Left lung (tissue), 4 donors: ENCODE measurements at regions not wholly inside any gene's neighbourhood (a gene's known extent, or its start where the extent isn't known, plus 50 kb on each side); places are given as distances from the start of the nearest gene placed in this dataset.

Experiments used
- ATAC-seq: fragments of 200-7000 bp; cut with Tn5 transposase; one replicate; pipeline ENCODE4 v1.9.1; 2020; ENCODE audit warnings: moderate library complexity
- DNase-seq, 4 donors: peaks; one replicate each; pipeline ENCODE4 v3.0.0-alpha.2; 2013 to 2020
- H3K27ac ChIP-seq, 2 donors: fragments of 200-600 bp; sonication (generic) in 1 of 2; one replicate each; pipeline versions ENCODE4 v1.5.0 to v1.8.0; 2020 to 2021
- H3K27me3 ChIP-seq, 2 donors: fragments of 200-600 bp; sonication (generic) in 1 of 2; one replicate each; pipeline versions ENCODE4 v1.5.0 to v1.8.0; 2020 to 2021
- H3K36me3 ChIP-seq, 2 donors: fragments of 200-600 bp; sonication (generic) in 1 of 2; one replicate each; pipeline versions ENCODE4 v1.5.0 to v1.8.0; 2020 to 2021
- H3K4me1 ChIP-seq, 2 donors: fragments of 200-600 bp; one replicate each; pipeline ENCODE4 v1.8.0; 2021
- H3K4me3 ChIP-seq, 2 donors: fragments of 200-600 bp; sonication (generic) in 1 of 2; one replicate each; pipeline versions ENCODE4 v1.5.0 to v1.8.0; 2020 to 2021; ENCODE audit warnings: mild to moderate bottlenecking in 1 of 2
- H3K9me3 ChIP-seq, 2 donors: fragments of 200-600 bp; sonication (generic) in 1 of 2; one replicate each; pipeline versions ENCODE4 v1.5.0 to v1.8.0; 2020 to 2021
- CTCF ChIP-seq, 2 donors: fragments of 200-600 bp; sonication (generic) in 1 of 2; IDR thresholded peaks; one replicate each; pipeline versions ENCODE4 v1.5.0 to v1.8.0; 2021; ENCODE audit warnings: antibody characterized with exemption in 2 of 2
- intact Hi-C, 2 donors: fragments of 100-400 bp; cut with DNase I; formaldehyde crosslinking; loops; one replicate each; pipeline versions ENCODE4 v1.11.2 to v1.14.2; 2022
- donor health status: DM: no; HTN: yes; CAD: no.
- donor health status: DM: no; HTN: no; CAD: no.

DNA sequence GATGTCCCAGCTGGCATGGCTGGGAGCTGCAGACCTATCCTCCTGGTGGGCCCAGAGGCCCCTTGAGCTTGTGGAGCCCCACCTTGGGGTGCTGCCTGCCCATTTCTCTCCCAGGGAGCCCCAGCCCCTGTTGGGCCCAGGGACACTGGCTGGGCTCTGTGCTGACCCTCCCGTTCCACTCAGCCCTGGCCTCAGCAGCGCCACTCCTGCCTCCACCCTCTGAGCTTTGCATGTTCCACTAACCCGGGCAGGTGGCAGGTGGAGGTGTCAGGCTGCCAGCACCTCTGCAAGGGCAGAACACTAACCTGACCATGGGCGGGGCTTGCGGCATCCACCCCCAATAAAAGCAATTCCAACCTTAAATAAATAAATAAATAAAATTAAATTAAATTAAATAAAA lies 299.2 kb downstream of the LRIG3 start:
- H3K27ac ChIP-seq: no peak overlapping the region
- H3K9me3 ChIP-seq: peaks cover 0 to 5% of the 10 kb centered on the region in 2 donors
- intact Hi-C loops: no loop called here
- TF ChIP-seq CTCF (IDR thresholded peaks at IDR 0.05): no peak
- no peaks in the 10 kb centered on the region for H3K36me3 ChIP-seq
- no peaks in the 10 kb centered on the region for H3K4me1 ChIP-seq
- H3K4me3 ChIP-seq: no peak overlapping the region
- H3K27me3 ChIP-seq: no peaks in the 10 kb centered on the region
- peak in 1 of 4 donors; percentile 34 for DNase-seq
- no peak for ATAC-seq

DNA sequence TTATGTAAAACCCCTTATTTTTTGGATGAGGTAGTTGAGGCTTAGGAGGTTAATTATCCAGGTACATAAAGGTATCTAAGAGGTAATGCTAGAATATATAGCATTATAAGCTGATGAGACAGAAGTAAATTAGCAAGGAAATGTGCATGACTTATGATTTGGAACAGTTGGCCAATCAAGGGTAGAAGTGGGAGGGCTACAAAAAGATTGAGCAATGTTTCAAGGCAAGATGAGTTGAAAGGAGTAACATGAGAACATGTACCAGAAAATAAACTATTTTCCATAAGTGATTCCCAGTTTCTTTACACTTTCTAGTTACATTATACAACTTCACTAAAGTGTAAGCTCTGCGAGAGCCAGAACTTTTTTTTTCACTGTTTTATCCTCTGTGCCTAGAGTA lies 290.9 kb downstream of the LRIG3 start:
- intact Hi-C loops: no loop called here

DNA sequence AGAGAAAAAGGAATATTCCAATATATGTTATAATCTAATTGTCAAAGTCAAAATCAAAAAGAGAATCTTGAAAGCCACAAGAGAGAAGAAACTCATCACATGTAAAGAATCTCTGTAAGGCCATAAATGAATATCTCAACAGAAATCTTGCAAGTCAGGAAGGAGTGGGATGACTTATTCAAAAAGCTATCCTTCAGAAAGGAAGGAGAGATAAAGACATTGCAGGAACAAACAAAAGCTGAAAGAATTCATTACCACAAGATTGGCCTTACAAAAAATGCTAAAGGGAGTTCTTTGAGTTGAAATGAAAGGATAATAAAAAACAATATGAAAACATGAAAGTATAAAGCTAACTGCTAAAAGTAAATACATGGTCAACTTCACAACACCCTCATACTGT lies 286.8 kb downstream of the LRIG3 start:
- no peak for TF ChIP-seq CTCF (IDR thresholded peaks at IDR 0.05)
- Histone ChIP-seq H3K9me3 (peaks cover 0 to 15% of the 10 kb centered on the region in 2 donors), H3K4me1 (no peaks in the 10 kb centered on the region), H3K36me3 (no peaks in the 10 kb centered on the region), H3K27me3 (no peaks in the 10 kb centered on the region), H3K4me3 (no peak overlapping the region), H3K27ac (no peak overlapping the region)
- ATAC-seq (no peak), DNase-seq (no peak)
- intact Hi-C loops: no loop called here

More for the DNA sequence above, 290.9 kb downstream of the LRIG3 start:
- Histone ChIP-seq H3K4me3 (no peak overlapping the region), H3K4me1 (no peaks in the 10 kb centered on the region), H3K27ac (no peak overlapping the region), H3K27me3 (no peaks in the 10 kb centered on the region), H3K36me3 (no peaks in the 10 kb centered on the region), H3K9me3 (peaks cover 0 to 9% of the 10 kb centered on the region in 2 donors)
- TF ChIP-seq CTCF (IDR thresholded peaks at IDR 0.05): no peak
- ATAC-seq (no peak), DNase-seq (no peak)

GRCh38 chr12:58639318-58639934 lies 280.9 kb downstream of the LRIG3 start:
- ATAC-seq: no peak

DNA sequence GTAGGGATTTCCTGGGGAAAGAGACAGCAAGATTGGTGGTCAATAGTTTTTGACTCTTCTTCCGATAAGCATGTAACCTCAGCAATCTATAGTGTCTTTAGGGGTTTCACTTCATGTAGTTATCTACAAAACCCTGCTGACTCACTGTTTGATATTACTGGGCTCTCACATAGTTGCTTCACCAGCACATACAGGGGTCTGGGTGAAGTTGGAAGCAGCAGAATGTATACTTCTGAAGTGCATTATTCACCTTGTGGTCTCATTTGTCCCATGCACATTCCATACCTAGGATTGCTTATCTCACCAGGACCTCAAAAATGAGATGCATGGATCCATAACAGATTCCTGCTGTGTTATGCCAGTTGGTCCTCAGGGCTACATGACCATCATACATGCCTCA lies 280.0 kb downstream of the LRIG3 start:
- DNase-seq (no peak), ATAC-seq (no peak)
- H3K4me3 ChIP-seq: no peak overlapping the region
- intact Hi-C loops: no loop called here
- H3K36me3 ChIP-seq: no peaks in the 10 kb centered on the region
- peaks cover 0 to 5% of the 10 kb centered on the region in 2 donors for H3K9me3 ChIP-seq
- TF ChIP-seq CTCF (IDR thresholded peaks at IDR 0.05): no peak
- no peaks in the 10 kb centered on the region for H3K4me1 ChIP-seq
- no peak overlapping the region for H3K27ac ChIP-seq
- no peaks in the 10 kb centered on the region for H3K27me3 ChIP-seq

More at GRCh38 chr12:58639318-58639934, 280.9 kb downstream of the LRIG3 start:
- Histone ChIP-seq H3K27me3 (no peaks in the 10 kb centered on the region), H3K36me3 (no peaks in the 10 kb centered on the region), H3K4me3 (no peak overlapping the region), H3K9me3 (peaks cover 0 to 7% of the 10 kb centered on the region in 2 donors), H3K4me1 (no peaks in the 10 kb centered on the region), H3K27ac (no peak overlapping the region)
- intact Hi-C loops: no loop called here
- no peak for TF ChIP-seq CTCF (IDR thresholded peaks at IDR 0.05)
- no peak for DNase-seq
